Hepatocyte (in vitro differentiated cells): ENCODE measurements at regions not wholly inside any gene's neighbourhood (a gene's known extent, or its start where the extent isn't known, plus 50 kb on each side); places are given as distances from the start of the nearest gene placed in this dataset.

Experiments used
- DNase-seq: peaks from one replicate; pipeline ENCODE4 v3.0.0-alpha.2; 2016; ENCODE audit warnings: low spot score
- H2AFZ ChIP-seq: fragments of 200-600 bp; sonication (generic); 2 replicates; pipeline ENCODE4 v1.6.0; 2016; ENCODE audit warnings: antibody characterized with exemption, mild to moderate bottlenecking
- H3K27ac ChIP-seq: fragments of 200-600 bp; sonication (generic); 2 replicates; pipeline ENCODE4 v1.5.1; 2016; ENCODE audit warnings: mild to moderate bottlenecking
- H3K27me3 ChIP-seq: fragments of 200-600 bp; sonication (generic); 2 replicates; pipeline ENCODE4 v1.6.1; 2016
- H3K36me3 ChIP-seq: fragments of 200-600 bp; sonication (generic); replicated peaks from 2 replicates; pipeline ENCODE4 v1.5.1; 2016; ENCODE audit warnings: low read depth; ENCODE audit not compliant: insufficient read depth
- H3K4me1 ChIP-seq: fragments of 200-600 bp; sonication (generic); 2 replicates; pipeline ENCODE4 v1.5.1; 2016; ENCODE audit warnings: mild to moderate bottlenecking, moderate library complexity; ENCODE audit not compliant: insufficient read depth
- H3K4me2 ChIP-seq: fragments of 200-600 bp; sonication (generic); 2 replicates; pipeline ENCODE4 v1.6.0; 2016
- H3K4me3 ChIP-seq: fragments of 200-600 bp; sonication (generic); 2 replicates; pipeline ENCODE4 v1.5.1; 2016; ENCODE audit warnings: mild to moderate bottlenecking
- H3K79me2 ChIP-seq: fragments of 200-600 bp; sonication (generic); 2 replicates; pipeline ENCODE4 v1.6.0; 2017; ENCODE audit warnings: mild to moderate bottlenecking
- H3K9me2 ChIP-seq: fragments of 200-600 bp; sonication (generic); replicated peaks from 2 replicates; pipeline ENCODE4 v1.6.0; 2017; ENCODE audit warnings: mild to moderate bottlenecking; ENCODE audit not compliant: insufficient read depth
- H3K9me3 ChIP-seq: fragments of 200-600 bp; sonication (generic); 2 replicates; pipeline ENCODE4 v1.5.1; 2016; ENCODE audit warnings: low read depth, mild to moderate bottlenecking
- H4K20me1 ChIP-seq: fragments of 200-600 bp; sonication (generic); 2 replicates; pipeline ENCODE4 v1.6.0; 2016; ENCODE audit warnings: mild to moderate bottlenecking; ENCODE audit not compliant: insufficient read depth, poor library complexity, severe bottlenecking
- EZH2 ChIP-seq: fragments of 200-600 bp; sonication (generic); IDR thresholded peaks from 2 replicates; pipeline ENCODE4 v1.6.1; 2016; ENCODE audit warnings: antibody characterized with exemption, mild to moderate bottlenecking, borderline replicate concordance
- EZH2phosphoT487 ChIP-seq: fragments of 200-600 bp; sonication (generic); IDR thresholded peaks from one replicate; pipeline ENCODE4 v1.6.1; 2018; ENCODE audit warnings: antibody characterized with exemption, mild to moderate bottlenecking, low read depth, moderate library complexity; ENCODE audit not compliant: unreplicated experiment, severe bottlenecking
- WGBS: methylation state at CpG from one replicate; pipeline ENCODE4 v1.1.6; 2016; ENCODE audit warnings: low lambda C conversion rate; ENCODE audit errors: missing lambda C conversion rate; 5-methylcytosine and 5-hydroxymethylcytosine counted together
- TF ChIP-seq, protein P1 (sequence below): fragments of 200-600 bp; sonication (generic); IDR thresholded peaks from 2 replicates; pipeline ENCODE4 v1.5.1; 2016; ENCODE audit warnings: antibody characterized with exemption, mild to moderate bottlenecking; ENCODE audit not compliant: poor library complexity

DNA sequence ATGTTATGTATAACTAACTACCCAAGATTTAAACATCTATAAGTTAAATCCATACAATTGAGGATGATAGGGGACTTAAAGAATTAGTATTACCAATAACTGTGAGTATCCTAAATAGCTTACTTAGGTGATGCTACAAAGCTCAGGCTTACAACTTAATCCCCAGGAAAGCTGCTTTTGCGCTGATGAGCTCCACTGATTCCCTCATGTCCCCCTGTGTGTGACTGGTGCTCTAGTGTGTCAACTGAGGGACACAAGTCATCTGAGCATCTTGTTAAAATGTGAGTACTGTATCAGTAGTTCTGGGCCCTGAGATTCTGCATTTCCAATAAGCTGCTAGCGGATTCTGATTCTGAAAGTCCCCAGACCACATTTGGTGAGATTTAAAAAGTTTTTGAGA lies 1458.8 kb downstream of the MRPL39 start:
- H2AFZ ChIP-seq = no peak overlapping the region
- no peaks in the 10 kb centered on the region for H3K79me2 ChIP-seq
- no peaks in the 10 kb centered on the region for H3K36me3 ChIP-seq
- TF ChIP-seq, protein P1, sequence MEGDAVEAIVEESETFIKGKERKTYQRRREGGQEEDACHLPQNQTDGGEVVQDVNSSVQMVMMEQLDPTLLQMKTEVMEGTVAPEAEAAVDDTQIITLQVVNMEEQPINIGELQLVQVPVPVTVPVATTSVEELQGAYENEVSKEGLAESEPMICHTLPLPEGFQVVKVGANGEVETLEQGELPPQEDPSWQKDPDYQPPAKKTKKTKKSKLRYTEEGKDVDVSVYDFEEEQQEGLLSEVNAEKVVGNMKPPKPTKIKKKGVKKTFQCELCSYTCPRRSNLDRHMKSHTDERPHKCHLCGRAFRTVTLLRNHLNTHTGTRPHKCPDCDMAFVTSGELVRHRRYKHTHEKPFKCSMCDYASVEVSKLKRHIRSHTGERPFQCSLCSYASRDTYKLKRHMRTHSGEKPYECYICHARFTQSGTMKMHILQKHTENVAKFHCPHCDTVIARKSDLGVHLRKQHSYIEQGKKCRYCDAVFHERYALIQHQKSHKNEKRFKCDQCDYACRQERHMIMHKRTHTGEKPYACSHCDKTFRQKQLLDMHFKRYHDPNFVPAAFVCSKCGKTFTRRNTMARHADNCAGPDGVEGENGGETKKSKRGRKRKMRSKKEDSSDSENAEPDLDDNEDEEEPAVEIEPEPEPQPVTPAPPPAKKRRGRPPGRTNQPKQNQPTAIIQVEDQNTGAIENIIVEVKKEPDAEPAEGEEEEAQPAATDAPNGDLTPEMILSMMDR = no peak
- no peak for TF ChIP-seq EZH2
- TF ChIP-seq EZH2phosphoT487 = no peak
- no peaks in the 10 kb centered on the region for H4K20me1 ChIP-seq
- no peak for DNase-seq
- H3K27ac ChIP-seq = no peak overlapping the region
- H3K9me3 ChIP-seq = peaks cover 5% of the 10 kb centered on the region
- no peak overlapping the region for H3K4me2 ChIP-seq
- no peak overlapping the region for H3K4me3 ChIP-seq
- H3K4me1 ChIP-seq = no peaks in the 10 kb centered on the region
- no peaks in the 10 kb centered on the region for H3K9me2 ChIP-seq
- WGBS = 76% methylated on average over 2 of the region's 2 CpGs
- no peaks in the 10 kb centered on the region for H3K27me3 ChIP-seq

DNA sequence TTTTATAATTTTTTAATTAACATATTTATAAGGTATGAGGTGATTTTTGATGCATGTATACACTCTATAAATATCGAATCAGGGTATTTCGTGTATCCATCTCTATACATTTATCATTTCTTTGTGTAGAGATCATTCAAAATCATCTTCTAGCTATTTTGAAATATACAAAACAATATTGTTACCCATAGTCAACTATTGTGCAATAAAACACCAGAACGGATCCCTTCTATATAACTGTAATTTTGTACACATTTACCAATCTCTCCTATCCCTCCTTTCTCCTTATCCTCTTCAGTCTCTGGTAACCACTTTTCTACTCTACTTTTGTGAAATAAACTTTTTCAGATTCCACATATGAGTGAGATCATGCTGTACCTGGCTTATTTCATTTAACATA lies 1459.6 kb downstream of the MRPL39 start:
- Histone ChIP-seq H3K4me2 (no peak overlapping the region), H3K27me3 (no peaks in the 10 kb centered on the region), H4K20me1 (no peaks in the 10 kb centered on the region), H3K9me3 (peaks cover 5% of the 10 kb centered on the region), H3K9me2 (no peaks in the 10 kb centered on the region), H2AFZ (no peak overlapping the region), H3K27ac (no peak overlapping the region), H3K36me3 (no peaks in the 10 kb centered on the region), H3K79me2 (no peaks in the 10 kb centered on the region), H3K4me3 (no peak overlapping the region), H3K4me1 (no peaks in the 10 kb centered on the region)
- no peak for DNase-seq
- 81% methylated on average over 3 of the region's 3 CpGs for WGBS
- TF ChIP-seq EZH2phosphoT487 (no peak), EZH2 (no peak)
- TF ChIP-seq, protein P1 = no peak

DNA sequence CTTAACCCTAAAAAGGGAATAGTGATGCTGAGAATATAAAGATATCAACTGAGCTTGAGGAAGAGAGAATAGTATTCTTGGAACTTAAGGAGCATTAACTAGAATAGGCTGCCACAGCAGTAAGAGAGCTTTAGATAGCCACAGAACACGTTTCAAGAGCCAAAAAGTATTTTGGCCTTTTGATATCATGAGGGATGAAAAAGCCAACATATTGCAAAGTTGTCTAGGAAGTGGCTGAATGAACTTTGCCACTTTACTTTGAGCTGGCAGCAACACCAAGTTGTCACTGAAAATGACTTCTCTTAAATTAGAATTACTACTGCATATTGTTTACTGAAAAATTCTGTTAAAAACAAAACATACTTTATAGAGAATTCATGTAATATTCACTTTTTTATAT lies 1476.2 kb downstream of the MRPL39 start:
- Histone ChIP-seq H2AFZ (no peak overlapping the region), H3K36me3 (no peaks in the 10 kb centered on the region), H3K79me2 (no peaks in the 10 kb centered on the region), H3K4me3 (no peak overlapping the region), H3K9me3 (no peaks in the 10 kb centered on the region), H3K4me2 (no peak overlapping the region), H4K20me1 (no peaks in the 10 kb centered on the region), H3K9me2 (no peaks in the 10 kb centered on the region), H3K4me1 (no peaks in the 10 kb centered on the region), H3K27me3 (no peaks in the 10 kb centered on the region), H3K27ac (no peak overlapping the region)
- WGBS = 10% methylated on average over 1 of the region's 1 CpG
- no peak for TF ChIP-seq EZH2
- TF ChIP-seq, protein P1 = no peak
- TF ChIP-seq EZH2phosphoT487 = no peak
- no peak for DNase-seq

DNA sequence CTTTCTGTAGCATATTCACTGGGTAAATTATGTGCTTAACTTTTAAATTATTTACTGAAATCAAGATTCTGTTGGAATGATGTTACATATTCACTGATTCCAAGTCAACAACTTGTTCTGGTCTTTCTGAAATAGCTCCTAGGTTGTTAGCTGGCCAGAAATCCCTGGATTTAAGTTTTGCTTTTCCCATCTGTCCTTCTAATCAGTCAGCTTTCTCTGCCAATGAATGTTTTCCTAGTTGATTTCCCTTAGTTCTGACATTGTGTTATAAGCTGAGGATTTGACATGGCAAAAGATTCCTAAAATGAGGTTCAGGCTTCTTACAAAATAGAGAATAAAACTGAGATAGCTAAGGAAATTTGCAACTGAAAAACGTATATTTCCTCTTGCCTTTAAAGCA lies 1479.6 kb downstream of the MRPL39 start:
- Histone ChIP-seq H3K4me3 (no peak overlapping the region), H3K79me2 (no peaks in the 10 kb centered on the region), H3K4me1 (no peaks in the 10 kb centered on the region), H3K9me2 (no peaks in the 10 kb centered on the region), H3K36me3 (no peaks in the 10 kb centered on the region), H3K9me3 (no peaks in the 10 kb centered on the region), H4K20me1 (no peaks in the 10 kb centered on the region), H3K27me3 (no peaks in the 10 kb centered on the region), H2AFZ (no peak overlapping the region), H3K27ac (no peak overlapping the region), H3K4me2 (no peak overlapping the region)
- DNase-seq = no peak
- TF ChIP-seq EZH2 = no peak
- 34% methylated on average over 1 of the region's 1 CpG for WGBS
